T-helper 2 cell (primary cell): ENCODE measurements at regions not wholly inside any gene's neighbourhood (a gene's known extent, or its start where the extent isn't known, plus 50 kb on each side); places are given as distances from the start of the nearest gene placed in this dataset.

ENCODE experiments used
- DNase-seq, 5 experiments: peaks; one replicate each; pipeline versions ENCODE4 v3.0.0 to v3.0.0-alpha.2; 2012 to 2022

- DNase-seq: no peak
Measured at GRCh38 chr18:41532344-41533086, 422.5 kb upstream of the PIK3C3 start.

- DNase-seq: no peak
Measured at GRCh38 chr18:41530970-41531369, 424.1 kb upstream of the PIK3C3 start.

- no peak for DNase-seq
Measured at GRCh38 chr18:41529093-41529492, 425.9 kb upstream of the PIK3C3 start.

GRCh38 chr18:41526054-41526453 is 429.0 kb upstream of the PIK3C3 start:
- no peak for DNase-seq

- DNase-seq: no peak
Measured at GRCh38 chr18:41524674-41525470, 430.2 kb upstream of the PIK3C3 start.

GRCh38 chr18:41517142-41517541 is 437.9 kb upstream of the PIK3C3 start:
- no peak for DNase-seq

GRCh38 chr18:41513438-41513837 is 441.6 kb upstream of the PIK3C3 start:
- no peak for DNase-seq

GRCh38 chr18:41504316-41504715 is 450.7 kb upstream of the PIK3C3 start:
- no peak for DNase-seq

GRCh38 chr18:41501848-41502247 is 453.2 kb upstream of the PIK3C3 start:
- DNase-seq: no peak

GRCh38 chr18:41499345-41499744 is 455.7 kb upstream of the PIK3C3 start:
- no peak for DNase-seq

- no peak for DNase-seq
Measured at GRCh38 chr18:41490861-41491260, 464.2 kb upstream of the PIK3C3 start.

GRCh38 chr18:41486575-41486974 is 468.5 kb upstream of the PIK3C3 start:
- no peak for DNase-seq

GRCh38 chr18:41484069-41484468 is 471.0 kb upstream of the PIK3C3 start:
- DNase-seq: no peak

GRCh38 chr18:41482501-41482900 is 472.5 kb upstream of the PIK3C3 start:
- DNase-seq: no peak

GRCh38 chr18:41466436-41467160 is 488.4 kb upstream of the PIK3C3 start:
- no peak for DNase-seq

- no peak for DNase-seq
Measured at GRCh38 chr18:41465386-41465785, 489.6 kb upstream of the PIK3C3 start.

GRCh38 chr18:41464278-41464677 is 490.8 kb upstream of the PIK3C3 start:
- DNase-seq: no peak

GRCh38 chr18:41462946-41463345 is 492.1 kb upstream of the PIK3C3 start:
- no peak for DNase-seq

GRCh38 chr18:41461114-41461513 is 493.9 kb upstream of the PIK3C3 start:
- DNase-seq: no peak

GRCh38 chr18:41459656-41460055 is 495.4 kb upstream of the PIK3C3 start:
- no peak for DNase-seq

- DNase-seq: no peak
Measured at GRCh38 chr18:41458376-41458775, 496.7 kb upstream of the PIK3C3 start.

- DNase-seq: no peak
Measured at GRCh38 chr18:41457765-41458326, 497.2 kb upstream of the PIK3C3 start.

- DNase-seq: no peak
Measured at GRCh38 chr18:41456831-41457230, 498.2 kb upstream of the PIK3C3 start.
